NCI-H2029 treated with DMSO at 0.1 percent for 48 hours (cell line): ENCODE measurements at regions not wholly inside any gene's neighbourhood (a gene's known extent, or its start where the extent isn't known, plus 50 kb on each side); places are given as distances from the start of the nearest gene placed in this dataset.
"Not testable (repeated sequence)": the region's sequence is repeated elsewhere in the genome, so short reads cannot be mapped to it uniquely, and the experiment has no call there.

ENCODE experiments used
- DNase-seq: peaks from one replicate; lab custom pipeline; 2025; lab: John Stamatoyannopoulos, UW

DNA sequence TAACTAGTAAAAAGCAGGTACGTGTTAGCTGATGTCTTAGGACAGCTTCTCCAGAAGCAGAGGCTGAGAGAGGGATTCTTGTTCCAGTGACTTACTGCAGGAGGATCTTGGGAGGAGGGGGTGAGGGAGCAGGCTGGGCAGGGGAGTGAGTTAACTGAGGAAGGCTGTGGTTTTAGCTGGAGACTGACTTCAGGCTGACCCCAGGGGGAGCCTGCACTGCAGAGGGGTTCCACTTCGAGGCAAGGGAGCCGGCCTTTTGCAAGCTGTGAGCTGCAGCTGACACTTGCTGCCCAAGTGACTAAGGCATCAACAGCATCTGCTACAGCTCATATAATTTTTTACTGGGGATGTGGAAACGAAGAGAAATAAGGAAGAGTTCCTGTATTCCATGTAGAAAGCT is 50.4 kb upstream of the SOD1 start:
- no peak for DNase-seq

DNA sequence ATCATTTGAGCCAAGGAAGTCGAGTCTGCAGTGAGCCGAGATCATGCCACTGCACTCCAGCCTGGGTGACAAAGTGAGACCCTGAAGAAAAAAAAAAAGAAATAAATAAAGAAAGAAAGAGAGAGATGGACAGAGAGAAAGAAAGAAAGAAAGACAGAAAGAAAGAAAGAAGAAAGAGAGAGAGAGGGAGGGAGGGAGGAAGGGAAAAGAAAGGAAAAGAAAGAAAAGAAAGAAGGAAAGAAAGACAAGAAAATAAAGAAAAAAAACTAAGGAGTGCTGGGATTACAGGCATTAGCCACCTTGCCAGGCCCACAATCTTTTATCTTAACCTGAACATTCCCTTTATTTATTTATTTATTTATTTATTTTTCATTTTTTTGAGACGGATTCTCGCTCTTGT is 51.7 kb upstream of the SOD1 start:
- DNase-seq, result no peak

DNA sequence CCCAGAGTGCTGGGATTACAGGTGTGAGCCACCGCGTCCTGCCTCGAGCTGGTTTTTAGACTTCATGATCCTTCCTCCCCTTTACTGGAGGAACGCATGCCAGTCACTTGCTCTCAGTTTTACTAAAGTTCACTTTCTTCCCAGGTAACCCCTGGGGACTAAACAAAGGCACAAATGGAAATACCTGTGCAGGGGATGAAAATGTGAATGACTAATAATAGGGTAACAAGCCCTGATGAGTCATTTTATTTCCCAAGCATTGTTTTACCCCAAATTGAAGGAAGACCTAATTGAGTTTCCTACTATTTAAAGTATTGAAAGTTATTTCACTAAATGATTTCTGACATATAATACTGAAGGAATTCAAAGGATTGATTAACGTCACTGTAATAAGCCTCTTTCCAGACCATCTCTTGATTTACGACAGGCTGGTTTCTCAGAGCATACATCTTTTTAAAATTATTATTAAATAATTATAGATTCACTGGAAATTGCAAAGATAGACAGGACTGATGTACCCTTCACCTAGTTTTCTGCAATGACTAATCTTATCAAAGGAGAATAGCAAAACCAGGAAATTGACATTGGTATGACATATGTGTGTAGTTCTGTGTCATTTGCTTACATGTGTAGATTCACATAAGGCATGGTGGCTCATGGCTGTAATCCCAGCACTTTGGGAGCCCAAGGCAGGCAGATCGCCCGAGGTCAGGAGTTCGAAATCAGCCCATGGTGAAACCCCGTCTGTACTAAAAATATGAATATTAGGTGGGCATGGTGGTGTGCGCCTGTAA is 53.2 kb upstream of the SOD1 start:
- DNase-seq, result no peak

DNA sequence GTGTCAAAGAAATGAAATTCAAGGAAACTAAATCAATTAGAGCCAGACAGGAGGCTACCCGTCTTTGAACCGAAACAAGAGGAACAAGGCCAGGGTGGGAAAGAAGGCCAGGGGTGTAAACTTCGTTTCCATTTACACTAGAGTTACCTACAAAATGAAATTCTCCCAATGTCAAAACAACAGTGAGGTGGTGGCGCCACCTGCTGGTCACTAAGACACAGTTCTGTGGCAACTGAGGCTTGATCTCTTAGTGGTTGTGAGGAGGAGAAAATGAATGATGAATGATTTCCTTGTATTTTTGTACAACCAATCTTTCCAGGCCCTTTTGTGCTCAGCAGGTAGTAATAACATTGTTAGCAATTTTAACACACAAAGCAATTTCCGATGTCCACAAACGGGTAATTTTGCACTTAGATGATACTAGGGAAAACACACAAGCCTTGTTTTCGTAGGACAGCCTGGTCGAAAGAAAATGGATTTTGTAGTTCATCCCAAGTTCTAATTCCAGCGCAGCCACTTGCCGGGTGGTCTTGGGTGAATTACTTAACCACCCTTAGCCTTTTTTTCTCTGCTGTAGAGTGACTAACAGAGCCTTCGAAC is 54.8 kb upstream of the SOD1 start:
- peak; percentile 26 for DNase-seq

DNA sequence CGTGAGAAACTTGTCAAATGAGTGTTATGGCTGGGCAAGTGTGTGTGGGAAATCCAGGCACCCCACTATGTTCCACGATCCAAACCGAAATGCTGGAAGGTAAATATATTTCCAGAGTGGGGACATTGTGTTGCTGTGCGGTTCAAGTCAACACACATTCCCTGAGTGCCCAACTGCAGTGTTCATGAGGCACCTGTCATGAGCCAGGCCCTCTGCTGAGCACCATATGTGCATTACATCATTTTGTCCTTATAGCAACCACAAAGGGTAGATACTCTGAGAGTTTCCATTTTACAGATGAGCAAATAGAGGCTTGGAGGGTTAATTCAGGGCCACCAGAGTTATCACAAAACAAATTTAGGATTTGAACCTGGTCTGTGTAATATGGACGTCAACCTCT is 59.9 kb upstream of the SOD1 start:
- DNase-seq, result no peak

DNA sequence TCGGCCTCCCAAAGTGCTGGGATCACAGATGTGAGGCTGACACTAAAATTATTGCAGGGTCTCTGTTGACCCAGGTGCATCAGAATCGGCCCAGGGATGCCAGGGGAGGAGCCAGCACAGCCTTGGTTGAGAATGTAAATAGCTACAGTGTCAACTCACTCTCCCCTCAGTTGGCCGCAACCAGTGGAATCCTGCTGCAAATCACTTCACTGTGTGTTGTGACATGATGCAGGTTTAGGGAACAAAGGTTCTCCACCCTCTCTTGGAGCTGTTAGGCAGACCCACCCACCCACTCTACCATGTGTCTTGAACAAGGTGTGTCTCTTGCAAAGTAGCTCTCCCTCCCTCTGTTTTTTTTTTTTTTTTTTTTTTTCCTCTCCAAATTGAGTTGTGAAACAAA is 60.5 kb upstream of the SOD1 start:
- no peak for DNase-seq

DNA sequence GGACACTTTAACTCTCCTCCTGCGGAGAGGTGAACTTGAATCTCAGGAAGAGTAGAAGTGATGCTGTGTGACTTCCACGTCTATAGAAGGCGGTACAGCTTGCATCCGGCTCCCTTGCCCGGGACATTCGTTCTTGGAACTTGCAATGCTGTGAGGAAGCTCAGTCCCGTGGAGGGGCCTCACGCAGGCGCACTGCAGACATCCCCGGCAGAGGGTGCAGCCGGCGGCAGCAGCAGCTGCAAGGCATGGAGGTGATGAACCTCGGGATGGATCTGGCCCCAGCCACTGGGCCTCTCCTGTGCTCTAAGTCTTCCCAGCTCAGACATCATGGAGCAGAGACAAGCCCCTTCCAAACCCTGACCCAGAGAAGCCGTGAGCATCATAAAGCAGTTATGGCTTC is 61.8 kb upstream of the SOD1 start:
- DNase-seq, result no peak

DNA sequence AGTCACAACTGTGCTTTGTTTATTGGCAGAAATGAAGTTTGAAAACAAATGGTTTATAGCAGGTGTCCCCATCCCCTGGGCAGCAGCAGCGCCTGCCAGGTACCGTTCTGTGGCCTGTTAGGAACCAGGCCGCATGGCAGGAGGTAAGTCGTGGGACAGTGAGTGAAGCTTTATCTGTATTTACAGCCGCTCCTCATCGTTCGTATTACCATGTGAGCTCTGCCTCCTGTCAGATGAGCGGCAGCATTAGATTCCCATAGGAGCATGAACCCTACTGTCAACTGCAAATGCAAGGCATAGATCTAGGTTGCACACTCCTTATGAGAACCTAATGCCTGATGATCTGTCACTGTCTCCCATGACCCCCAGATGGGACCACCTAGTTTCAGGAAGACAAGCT is 63.4 kb upstream of the SOD1 start:
- DNase-seq, result no peak

DNA sequence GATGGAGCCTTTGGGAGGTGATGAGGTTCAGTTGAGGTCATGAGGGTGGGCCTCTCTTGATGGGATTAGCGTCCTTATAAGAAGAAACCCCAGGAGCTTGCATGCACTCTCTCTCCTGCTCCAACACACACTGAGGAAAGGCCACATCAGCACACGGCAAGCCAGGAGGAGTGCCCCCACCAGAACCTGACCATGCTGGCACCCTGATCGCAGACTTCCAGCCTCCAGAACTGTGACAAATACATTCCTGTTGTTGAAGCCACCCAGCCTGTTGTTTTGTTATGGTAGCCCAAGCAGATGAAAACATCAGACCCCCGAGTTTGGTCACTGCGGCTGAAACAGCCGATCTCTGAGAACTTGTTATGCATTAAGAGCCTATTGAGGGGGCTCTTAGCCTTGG is 64.8 kb upstream of the SOD1 start:
- DNase-seq, result no peak

DNA sequence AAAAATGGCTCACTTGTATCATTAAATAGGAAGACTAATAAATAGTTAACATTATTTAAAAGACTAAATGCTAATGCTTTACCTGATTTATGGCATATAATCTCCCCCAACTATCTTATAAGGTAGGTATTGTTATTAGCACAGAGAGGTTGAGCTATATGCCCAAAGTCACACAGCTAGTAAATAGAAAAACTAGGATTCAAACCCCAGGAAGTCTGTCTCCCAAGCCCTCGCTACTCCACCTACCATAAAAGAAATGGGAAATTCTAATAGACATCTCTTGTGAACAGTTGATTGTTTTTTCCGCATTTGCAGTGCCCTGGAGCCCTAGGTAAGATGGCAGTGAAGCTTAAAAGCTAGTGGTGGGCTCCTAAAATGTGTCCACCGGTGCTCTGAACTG is 65.2 kb upstream of the SOD1 start:
- no peak for DNase-seq

DNA sequence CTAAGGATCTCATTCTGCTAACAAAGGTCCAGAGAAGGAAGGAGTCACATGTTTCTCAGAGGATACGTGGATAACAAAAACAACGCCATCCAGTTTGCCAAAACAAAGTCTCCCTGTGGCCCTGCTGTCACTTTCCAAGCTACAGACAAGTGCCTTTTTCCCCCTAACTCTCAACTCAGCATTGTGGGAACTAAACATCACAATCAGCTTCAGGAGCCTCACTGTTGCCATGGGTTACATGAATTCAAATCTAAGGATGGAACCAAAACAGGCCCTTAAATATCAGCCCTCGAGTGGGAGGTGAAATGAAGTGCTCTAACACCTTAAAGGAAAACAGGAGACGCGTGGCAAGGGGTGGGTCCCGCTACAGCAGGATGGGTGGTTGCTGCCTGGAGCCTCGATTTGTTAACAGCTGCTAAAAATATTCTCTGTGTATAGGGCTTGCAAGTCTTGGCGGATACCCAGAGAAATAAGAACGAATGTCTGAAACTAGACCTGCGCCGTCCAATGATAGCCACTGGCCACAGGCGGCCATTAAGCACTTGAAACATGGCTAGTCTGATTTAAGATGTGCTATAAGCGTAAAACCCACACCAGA is 66.4 kb upstream of the SOD1 start:
- DNase-seq, result no peak

DNA sequence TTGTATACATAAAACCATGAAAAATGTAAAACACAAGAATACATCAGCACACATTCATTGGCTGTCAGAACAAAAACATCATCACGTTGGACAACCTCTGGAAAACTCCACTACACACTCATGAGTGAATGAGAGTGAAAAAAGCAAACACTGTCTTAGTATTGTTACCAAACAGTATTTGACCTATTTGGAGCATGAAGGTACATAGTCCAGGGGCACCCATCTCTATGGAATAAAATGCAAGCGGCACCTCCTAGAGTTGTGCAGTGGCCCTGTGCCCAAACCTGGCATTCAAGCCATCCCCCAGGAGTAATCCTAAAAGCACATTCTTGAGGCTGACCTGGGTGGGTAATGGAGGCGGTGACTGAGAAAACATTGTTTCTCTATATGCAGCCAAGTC is 67.0 kb upstream of the SOD1 start:
- no peak for DNase-seq

DNA sequence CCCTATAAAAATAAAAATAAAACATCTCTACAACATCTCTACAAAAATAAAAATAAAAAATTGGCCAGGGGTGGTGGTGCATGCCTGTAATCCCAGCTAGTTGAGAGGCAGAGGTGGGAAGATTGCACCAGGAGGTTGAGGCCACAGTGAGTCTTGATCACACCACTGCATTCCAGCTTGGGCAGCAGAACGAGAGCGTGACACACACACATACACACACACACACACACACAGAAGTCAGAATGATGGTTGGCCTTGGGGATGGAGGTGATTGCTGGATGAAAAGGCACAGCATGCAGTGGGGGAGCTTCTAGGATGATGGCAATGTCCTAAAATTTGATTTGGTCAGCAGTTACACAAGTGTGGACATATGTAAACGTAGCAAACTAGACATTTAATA is 69.7 kb upstream of the SOD1 start:
- no peak for DNase-seq

DNA sequence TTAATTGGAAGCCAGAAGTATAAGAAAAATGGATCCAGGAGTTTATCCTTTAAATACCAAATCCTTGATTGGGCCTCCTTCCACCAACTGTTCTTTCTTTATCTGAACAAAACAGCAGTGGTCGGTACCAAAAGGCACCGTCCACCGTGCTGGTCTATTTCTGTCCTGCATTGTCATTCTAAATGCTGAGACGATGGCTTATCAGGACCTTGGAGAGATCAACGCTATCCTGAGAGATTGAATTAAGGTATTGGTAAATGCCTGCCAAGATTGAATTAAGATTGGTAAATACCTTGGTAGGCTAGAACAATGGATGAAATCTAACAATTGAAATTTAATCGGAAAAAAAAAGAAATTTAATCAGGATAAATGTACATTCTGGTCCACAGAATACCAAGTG is 73.4 kb upstream of the SOD1 start:
- no peak for DNase-seq

DNA sequence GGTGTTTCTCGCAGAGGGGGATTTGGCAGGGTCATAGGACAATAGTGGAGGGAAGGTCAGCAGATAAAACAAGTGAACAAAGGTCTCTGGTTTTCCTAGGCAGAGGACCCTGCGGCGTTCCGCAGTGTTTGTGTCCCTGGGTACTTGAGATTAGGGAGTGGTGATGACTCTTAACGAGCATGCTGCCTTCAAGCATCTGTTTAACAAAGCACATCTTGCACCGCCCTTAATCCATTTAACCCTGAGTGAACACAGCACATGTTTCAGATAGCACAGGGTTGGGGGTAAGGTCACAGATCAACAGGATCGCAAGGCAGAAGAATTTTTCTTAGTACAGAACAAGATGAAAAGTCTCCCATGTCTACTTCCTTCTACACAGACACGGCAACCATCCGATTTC is 75.6 kb upstream of the SOD1 start:
- not testable (repeated sequence) for DNase-seq

DNA sequence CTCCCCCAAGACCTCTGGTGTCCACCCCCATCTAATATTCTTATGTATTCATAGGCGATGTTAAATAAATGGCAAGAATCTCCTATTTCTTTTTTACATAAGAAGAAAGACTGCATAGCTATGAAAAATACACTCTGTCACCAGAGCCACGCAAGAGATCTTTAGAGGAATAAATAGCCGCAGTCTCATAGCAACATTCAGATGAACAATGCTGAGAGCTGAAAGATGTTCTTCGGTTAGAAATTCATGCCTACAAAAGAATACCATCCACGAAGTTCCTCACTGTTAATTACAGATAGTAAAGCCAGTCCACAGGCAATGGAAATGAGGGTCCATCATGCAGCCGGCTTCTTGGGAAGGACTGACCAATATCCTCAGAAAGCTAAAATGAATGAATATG is 76.0 kb upstream of the SOD1 start:
- DNase-seq, result no peak

DNA sequence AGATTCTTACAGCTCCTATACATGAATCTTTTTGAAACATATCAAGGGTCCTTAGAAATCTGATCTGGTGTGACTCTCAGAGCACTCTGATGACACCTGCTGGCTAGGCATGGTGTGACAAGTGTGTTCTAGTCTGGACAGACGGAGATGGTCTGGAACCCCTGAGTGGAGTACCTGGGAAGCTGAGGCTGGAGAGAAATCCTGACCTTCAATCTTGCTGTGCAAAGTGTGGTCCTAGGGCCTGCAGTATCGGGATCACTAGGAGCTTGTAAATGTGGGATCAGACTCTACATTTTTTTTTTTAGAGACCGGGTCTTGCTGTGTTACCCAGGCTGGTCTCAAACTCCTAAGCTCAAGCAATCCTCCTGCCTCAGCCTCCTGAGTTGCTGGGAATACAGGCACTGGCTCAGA is 78.6 kb upstream of the SOD1 start:
- peak; percentile 64 for DNase-seq

DNA sequence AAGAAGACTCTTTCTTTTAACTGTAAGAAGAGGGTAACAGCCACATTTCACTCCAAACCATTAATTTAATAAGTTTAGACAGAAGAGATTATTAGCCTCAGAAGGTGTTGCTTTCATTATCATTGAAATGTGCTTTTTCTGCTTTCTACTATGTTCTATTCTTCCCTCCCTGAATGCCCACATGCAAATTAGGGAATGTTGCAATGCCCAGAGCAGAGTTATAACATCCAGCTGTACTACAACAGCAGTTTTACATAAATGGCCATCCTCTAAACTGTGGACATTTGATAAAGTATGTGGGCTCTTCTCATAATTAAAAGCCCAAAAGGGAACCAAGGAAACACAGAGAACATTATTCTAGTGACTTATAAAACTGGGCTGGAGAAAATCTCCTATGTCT is 82.2 kb upstream of the SOD1 start:
- DNase-seq, result no peak

DNA sequence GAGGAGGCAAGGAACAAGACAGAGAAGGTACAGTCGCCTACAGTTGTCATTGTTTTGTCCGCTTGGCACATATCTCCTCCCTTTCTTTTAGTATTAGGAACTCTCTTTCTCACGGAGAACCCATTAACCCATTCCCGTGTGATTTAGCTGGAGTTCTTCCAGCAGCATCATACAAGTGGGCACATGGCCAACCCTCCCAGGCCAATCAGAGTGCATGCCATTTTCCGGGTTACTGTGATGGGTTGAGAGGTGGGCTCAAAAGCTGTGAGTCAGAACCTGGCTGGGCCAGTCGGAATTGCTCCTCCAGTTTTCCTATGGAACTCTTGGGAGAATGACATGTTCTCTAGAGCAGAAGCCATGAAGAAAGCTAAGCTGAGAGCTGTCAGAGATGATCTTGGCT is 83.1 kb upstream of the SOD1 start:
- DNase-seq, result no peak

DNA sequence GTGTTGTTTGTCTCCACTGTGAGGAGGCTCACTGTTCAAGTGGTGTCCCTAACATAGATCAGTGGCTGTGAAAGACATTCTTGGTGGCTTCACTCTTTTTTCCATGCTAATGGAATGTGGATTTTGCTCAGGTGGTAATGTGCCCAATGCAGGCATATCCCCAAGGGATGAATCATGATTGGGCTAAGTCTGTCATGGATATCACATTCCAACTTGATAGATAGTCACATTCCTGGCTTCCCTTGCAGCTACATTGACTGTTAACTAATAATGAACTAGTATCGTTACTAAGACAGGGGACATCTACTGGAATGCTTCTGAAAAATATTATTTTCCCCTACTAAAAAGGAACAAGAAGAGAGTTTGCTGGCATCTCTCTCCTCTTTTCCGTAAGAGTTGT is 86.3 kb upstream of the SOD1 start:
- no peak for DNase-seq

DNA sequence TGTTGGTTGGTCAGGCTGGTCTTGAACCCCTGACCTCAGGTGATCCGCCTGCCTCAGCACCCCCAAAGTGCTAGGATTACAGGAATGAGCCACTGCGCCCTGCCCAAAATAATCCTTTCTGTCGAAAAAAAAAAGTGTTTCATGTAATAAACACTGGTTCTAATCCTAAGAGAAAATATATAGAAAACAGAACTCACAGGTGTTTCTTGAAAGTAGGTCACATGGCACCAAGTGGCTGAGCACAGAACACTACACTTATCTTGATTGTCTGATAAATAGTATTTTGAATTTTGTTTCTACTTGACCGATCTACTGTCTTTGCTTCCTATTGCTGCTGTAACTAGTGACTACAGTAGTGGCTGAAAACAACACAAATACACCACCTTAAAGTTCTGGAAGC is 87.6 kb upstream of the SOD1 start:
- no peak for DNase-seq

DNA sequence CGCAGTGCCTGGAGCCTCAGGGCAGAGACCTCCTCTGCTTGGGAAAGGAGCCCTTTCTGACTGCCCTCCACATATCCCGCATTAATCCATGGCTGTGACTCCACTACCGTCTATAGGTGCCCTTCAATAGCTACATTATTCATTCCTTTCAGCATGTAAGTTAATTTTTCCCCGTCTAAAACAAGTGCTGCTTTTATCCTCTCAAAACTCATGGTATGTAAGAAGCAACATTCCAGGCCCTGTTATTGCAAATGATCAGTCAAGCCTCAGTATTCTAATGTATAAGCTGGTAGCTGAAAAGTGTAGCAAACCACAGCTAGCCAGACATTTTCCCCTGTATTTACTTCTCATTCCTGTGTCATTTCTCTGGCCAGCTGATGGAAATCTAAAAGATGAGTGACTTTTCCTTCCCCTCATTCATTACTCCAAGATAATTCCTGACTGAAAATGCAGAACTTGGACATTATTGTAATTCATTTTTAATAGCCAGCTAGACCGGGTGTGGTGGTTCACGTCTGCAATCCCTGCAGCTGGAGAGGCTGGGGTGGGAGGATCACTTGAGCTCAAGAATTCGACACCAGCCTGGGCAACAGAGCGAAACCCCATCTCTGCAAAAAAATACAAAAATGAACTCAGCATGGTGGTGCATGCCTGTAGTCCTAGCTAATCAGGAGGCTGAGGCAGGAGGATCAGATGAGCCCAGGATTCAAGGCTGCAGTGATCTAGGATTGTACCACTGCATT is 88.5 kb upstream of the SOD1 start:
- no peak for DNase-seq

DNA sequence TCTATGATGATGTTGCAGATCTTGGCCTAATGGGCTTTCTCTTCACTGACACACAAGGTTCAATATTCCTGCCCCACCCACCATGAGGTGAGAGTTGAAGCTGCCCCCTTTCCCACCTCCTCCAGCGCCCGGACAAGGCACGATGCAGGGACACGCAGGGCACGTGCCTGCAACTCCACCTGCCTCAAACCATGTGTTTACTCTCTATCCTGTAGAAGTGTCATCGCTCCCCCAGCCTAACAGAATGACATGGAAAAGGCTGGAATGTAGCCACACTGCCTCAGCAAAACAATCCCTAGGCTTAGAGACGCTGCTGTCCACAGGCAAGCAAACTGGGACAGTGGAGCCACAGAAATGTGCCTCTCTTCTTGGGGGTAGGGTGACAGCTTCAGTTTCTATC is 92.9 kb upstream of the SOD1 start:
- DNase-seq, result no peak
